ENCODE measurements at regions not wholly inside any gene's neighbourhood (a gene's known extent, or its start where the extent isn't known, plus 50 kb on each side); places are given as distances from the start of the nearest gene placed in this dataset.

DNA sequence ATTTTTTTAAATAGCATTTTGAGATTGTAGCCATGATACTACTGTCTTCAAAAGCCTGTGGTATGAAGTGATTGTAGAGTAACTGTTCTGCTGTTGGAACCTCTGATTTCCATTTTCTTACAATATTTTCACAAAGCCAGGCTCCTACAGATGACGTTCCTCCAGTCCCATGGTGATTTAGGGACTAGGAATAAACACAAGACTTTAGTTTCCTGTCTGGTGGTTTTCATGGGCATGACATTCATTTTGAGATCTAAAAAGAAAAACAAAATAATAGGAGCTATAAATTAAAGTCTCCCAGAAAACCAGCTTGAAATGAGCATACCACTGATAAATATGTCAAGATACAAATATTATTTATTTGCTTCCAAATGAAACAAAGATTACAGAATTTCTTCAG, 1223.5 kb upstream of the CELF4 start:
- TF ChIP-seq, protein P1, sequence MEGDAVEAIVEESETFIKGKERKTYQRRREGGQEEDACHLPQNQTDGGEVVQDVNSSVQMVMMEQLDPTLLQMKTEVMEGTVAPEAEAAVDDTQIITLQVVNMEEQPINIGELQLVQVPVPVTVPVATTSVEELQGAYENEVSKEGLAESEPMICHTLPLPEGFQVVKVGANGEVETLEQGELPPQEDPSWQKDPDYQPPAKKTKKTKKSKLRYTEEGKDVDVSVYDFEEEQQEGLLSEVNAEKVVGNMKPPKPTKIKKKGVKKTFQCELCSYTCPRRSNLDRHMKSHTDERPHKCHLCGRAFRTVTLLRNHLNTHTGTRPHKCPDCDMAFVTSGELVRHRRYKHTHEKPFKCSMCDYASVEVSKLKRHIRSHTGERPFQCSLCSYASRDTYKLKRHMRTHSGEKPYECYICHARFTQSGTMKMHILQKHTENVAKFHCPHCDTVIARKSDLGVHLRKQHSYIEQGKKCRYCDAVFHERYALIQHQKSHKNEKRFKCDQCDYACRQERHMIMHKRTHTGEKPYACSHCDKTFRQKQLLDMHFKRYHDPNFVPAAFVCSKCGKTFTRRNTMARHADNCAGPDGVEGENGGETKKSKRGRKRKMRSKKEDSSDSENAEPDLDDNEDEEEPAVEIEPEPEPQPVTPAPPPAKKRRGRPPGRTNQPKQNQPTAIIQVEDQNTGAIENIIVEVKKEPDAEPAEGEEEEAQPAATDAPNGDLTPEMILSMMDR (IDR thresholded peaks at IDR 0.05 in 2 of 3, conservative IDR thresholded peaks at IDR 0.05 in 1 of 3; ENCODE audit: control insufficient read depth in 2 of 3, extremely low read depth in 1 of 3, insufficient read depth in 1 of 3, low read depth in 3 of 3, low read length in 3 of 3), result no peak
- no peak for TF ChIP-seq POLR2AphosphoS5 (IDR thresholded peaks at IDR 0.05; ENCODE audit: low read length)
- no peak for TF ChIP-seq ESRRA (IDR thresholded peaks at IDR 0.05; ENCODE audit: low read length)
- TF ChIP-seq, protein P2, sequence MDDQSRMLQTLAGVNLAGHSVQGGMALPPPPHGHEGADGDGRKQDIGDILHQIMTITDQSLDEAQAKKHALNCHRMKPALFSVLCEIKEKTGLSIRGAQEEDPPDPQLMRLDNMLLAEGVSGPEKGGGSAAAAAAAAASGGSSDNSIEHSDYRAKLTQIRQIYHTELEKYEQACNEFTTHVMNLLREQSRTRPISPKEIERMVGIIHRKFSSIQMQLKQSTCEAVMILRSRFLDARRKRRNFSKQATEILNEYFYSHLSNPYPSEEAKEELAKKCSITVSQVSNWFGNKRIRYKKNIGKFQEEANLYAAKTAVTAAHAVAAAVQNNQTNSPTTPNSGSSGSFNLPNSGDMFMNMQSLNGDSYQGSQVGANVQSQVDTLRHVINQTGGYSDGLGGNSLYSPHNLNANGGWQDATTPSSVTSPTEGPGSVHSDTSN (IDR thresholded peaks at IDR 0.05; ENCODE audit: insufficient replicate concordance, low read depth, low read length), result no peak
- no peak for TF ChIP-seq POLR2A (IDR thresholded peaks at IDR 0.05; ENCODE audit: low read depth, low read length)
- TF ChIP-seq EZH2 (IDR thresholded peaks at IDR 0.05; ENCODE audit: borderline replicate concordance, control insufficient read depth, low read depth, low read length), result no peak

Data from GM12878 (cell line).